Ovary (tissue), 7 donors: ENCODE measurements at regions not wholly inside any gene's neighbourhood (a gene's known extent, or its start where the extent isn't known, plus 50 kb on each side); places are given as distances from the start of the nearest gene placed in this dataset.

Source experiments
- DNase-seq, 5 donors: peaks; one replicate each; pipeline ENCODE4 v3.0.0-alpha.2; 2019 to 2020
- H3K27ac ChIP-seq, 2 donors: fragments of 200-600 bp; one replicate each; pipeline versions ENCODE4 v1.5.1 to v1.8.0; 2019 to 2022
- H3K27me3 ChIP-seq: fragments of 200-600 bp; one replicate; pipeline ENCODE4 v1.8.0; 2022
- H3K36me3 ChIP-seq: fragments of 200-600 bp; sonication (generic); one replicate; pipeline ENCODE4 v1.5.1; 2019
- H3K4me1 ChIP-seq: one replicate; pipeline ENCODE4 v1.8.1; 2013; ENCODE audit warnings: mild to moderate bottlenecking, moderate library complexity; ENCODE audit not compliant: insufficient read depth
- H3K4me3 ChIP-seq: fragments of 200-600 bp; sonication (generic); one replicate; pipeline ENCODE4 v1.5.1; 2017
- H3K9me3 ChIP-seq, 2 donors: fragments of 200-600 bp in 1 of 2; sonication (generic) in 1 of 2; one replicate each; pipeline versions ENCODE4 v1.5.1 to v1.8.1; 2013 to 2019; ENCODE audit warnings: mild to moderate bottlenecking in 1 of 2, moderate library complexity in 1 of 2
- CTCF ChIP-seq, 3 donors: fragments of 450-650 bp in 2 of 3; fragments of 200-600 bp in 1 of 3; IDR thresholded peaks; one replicate each; pipeline versions ENCODE4 v1.5.1 to v1.8.0; 2016 to 2022; ENCODE audit warnings: antibody characterized with exemption in 3 of 3, mild to moderate bottlenecking in 1 of 3
- EP300 ChIP-seq: sonication (generic); formaldehyde crosslinking; IDR thresholded peaks from one replicate; pipeline ENCODE4 v1.6.1; 2017; ENCODE audit warnings: antibody characterized with exemption
- POLR2A ChIP-seq: fragments of 450-650 bp; IDR thresholded peaks from one replicate; pipeline ENCODE4 v1.6.1; 2017; ENCODE audit warnings: antibody characterized with exemption, mild to moderate bottlenecking, moderate library complexity
- WGBS, 3 donors: extraction: QIAGEN DNeasy Blood & Tissue Kit in 1 of 3; methylation state at CpG; one replicate each; pipeline versions ENCODE4 v1.1.5 to v1.1.7; 2013 to 2017; 5-methylcytosine and 5-hydroxymethylcytosine counted together
- intact Hi-C, 4 donors: fragments of 100-400 bp; cut with DNase I; formaldehyde crosslinking; loops; one replicate each; pipeline versions ENCODE4 v1.11.0 to v1.15.1; 2022 to 2023
- donor health status: DM: no; HTN: no; CAD: no; lungs with moderate emphysema.
- donor health status: DM: no; HTN: no; CAD: no.
- donor health status: Bipolar disorder and iron deficiency.
- donor health status: DM: no; HTN: no; CAD: no.
- donor health status: DM: yes; HTN: yes; CAD: no.

- DNase-seq: no peak
- no peaks in the 10 kb centered on the region for H3K9me3 ChIP-seq
- H3K4me3 ChIP-seq: no peak overlapping the region
- H3K27ac ChIP-seq: no peak overlapping the region
- no peaks in the 10 kb centered on the region for H3K36me3 ChIP-seq
- 81 to 85% (median 84%) methylated on average over 5 of the region's 5 CpGs for WGBS, 3 donors
- intact Hi-C loops: no loop called here
- H3K27me3 ChIP-seq: no peaks in the 10 kb centered on the region
- TF ChIP-seq CTCF (IDR thresholded peaks at IDR 0.05) (no peak), EP300 (no peak), POLR2A (no peak)
- H3K4me1 ChIP-seq: no peaks in the 10 kb centered on the region
Measured at GRCh38 chr7:148480479-148481146, 110.0 kb upstream of the C7orf33 start.

DNA sequence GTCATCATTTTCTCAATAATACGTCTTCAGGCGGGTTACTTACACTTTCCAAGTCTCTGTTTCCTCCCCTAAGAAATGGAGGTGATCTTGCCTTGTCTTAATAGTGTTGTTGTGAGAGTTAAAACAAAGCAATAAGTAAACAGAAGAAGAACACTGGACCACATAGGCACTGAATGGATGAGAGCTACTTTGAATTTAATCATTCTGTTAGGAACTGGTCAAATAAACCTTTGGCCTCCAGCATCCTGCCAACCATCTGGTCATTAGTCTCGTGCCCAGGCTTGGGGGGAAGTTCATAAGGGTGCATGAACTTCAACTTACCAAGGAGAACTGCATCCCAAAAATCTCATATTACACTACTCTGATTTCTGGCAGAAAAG is 109.4 kb upstream of the C7orf33 start:
- Histone ChIP-seq H3K36me3 (no peaks in the 10 kb centered on the region), H3K4me3 (no peak overlapping the region), H3K27me3 (no peaks in the 10 kb centered on the region), H3K9me3 (no peaks in the 10 kb centered on the region), H3K27ac (no peak overlapping the region), H3K4me1 (no peaks in the 10 kb centered on the region)
- no peak for DNase-seq
- intact Hi-C loops: no loop called here
- TF ChIP-seq EP300: no peak
- 52 to 58% (median 52%) methylated on average over 3 of the region's 3 CpGs for WGBS, 3 donors

DNA sequence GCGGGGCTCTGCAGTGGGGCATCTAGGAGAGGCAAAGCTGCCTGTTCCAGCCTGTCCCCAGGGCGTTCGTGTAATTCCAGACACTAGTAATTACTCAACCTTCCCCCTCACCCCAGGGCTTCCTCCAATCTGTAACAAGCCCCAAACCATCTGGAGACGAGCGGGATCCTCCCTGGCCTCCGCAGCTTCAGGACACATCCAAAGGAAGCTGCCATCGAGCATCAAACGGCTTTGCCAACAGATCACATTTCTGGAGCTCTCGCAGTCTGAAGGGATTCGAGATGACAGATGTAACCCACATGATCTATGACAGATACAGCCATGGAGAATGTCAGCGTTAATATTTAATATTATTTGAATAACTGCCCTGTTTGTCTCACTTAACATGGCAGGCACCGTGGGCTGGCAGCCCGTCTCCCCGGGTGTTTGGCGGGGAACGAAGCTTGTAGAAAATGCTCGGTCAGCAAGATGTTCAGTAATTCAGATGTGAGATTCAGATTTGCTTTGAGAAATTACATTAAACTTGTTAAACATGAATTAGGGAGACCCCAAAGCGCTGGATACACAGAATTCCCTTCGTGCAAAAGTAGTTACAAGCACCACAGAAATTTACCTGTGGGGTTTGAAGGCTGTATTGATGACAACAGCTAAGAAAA is 108.5 kb upstream of the C7orf33 start:
- TF ChIP-seq EP300 (no peak), CTCF (IDR thresholded peaks at IDR 0.05) (no peak), POLR2A (no peak)
- Histone ChIP-seq H3K27me3 (no peaks in the 10 kb centered on the region), H3K27ac (no peak overlapping the region), H3K36me3 (no peaks in the 10 kb centered on the region), H3K4me3 (no peak overlapping the region), H3K9me3 (no peaks in the 10 kb centered on the region), H3K4me1 (no peaks in the 10 kb centered on the region)
- WGBS, 3 donors: 81 to 85% (median 84%) methylated on average over 19 of the region's 19 CpGs
- intact Hi-C loops: no loop called here
- DNase-seq: no peak

- Histone ChIP-seq H3K4me3 (no peak overlapping the region), H3K27ac (no peak overlapping the region), H3K27me3 (no peaks in the 10 kb centered on the region), H3K36me3 (no peaks in the 10 kb centered on the region), H3K4me1 (no peaks in the 10 kb centered on the region), H3K9me3 (no peaks in the 10 kb centered on the region)
- no peak for DNase-seq
- intact Hi-C loops: no loop called here
- TF ChIP-seq CTCF (IDR thresholded peaks at IDR 0.05) (no peak), EP300 (no peak), POLR2A (no peak)
- 74 to 78% (median 75%) methylated on average over 17 of the region's 17 CpGs for WGBS, 3 donors
Measured at GRCh38 chr7:148483515-148484308, 106.9 kb upstream of the C7orf33 start.

- intact Hi-C loops: no loop called here
- no peaks in the 10 kb centered on the region for H3K9me3 ChIP-seq
- H3K4me3 ChIP-seq: no peak overlapping the region
- H3K36me3 ChIP-seq: no peaks in the 10 kb centered on the region
- H3K4me1 ChIP-seq: no peaks in the 10 kb centered on the region
- 76 to 82% (median 81%) methylated on average over 3 of the region's 3 CpGs for WGBS, 3 donors
- no peak for DNase-seq
- TF ChIP-seq EP300: no peak
- no peak for TF ChIP-seq POLR2A
- TF ChIP-seq CTCF (IDR thresholded peaks at IDR 0.05): no peak
- no peaks in the 10 kb centered on the region for H3K27me3 ChIP-seq
- no peak overlapping the region for H3K27ac ChIP-seq
Measured at GRCh38 chr7:148484486-148484885, 106.1 kb upstream of the C7orf33 start.
